HG03565 (cell line): ENCODE measurements at regions not wholly inside any gene's neighbourhood (a gene's known extent, or its start where the extent isn't known, plus 50 kb on each side); places are given as distances from the start of the nearest gene placed in this dataset.

Experiments
- ATAC-seq: cut with Tn5 transposase; IDR thresholded peaks from one replicate; pipeline ENCODE4 v1.9.1; 2021; ENCODE audit warnings: mild to moderate bottlenecking, moderate library complexity; ENCODE audit not compliant: unreplicated experiment

DNA sequence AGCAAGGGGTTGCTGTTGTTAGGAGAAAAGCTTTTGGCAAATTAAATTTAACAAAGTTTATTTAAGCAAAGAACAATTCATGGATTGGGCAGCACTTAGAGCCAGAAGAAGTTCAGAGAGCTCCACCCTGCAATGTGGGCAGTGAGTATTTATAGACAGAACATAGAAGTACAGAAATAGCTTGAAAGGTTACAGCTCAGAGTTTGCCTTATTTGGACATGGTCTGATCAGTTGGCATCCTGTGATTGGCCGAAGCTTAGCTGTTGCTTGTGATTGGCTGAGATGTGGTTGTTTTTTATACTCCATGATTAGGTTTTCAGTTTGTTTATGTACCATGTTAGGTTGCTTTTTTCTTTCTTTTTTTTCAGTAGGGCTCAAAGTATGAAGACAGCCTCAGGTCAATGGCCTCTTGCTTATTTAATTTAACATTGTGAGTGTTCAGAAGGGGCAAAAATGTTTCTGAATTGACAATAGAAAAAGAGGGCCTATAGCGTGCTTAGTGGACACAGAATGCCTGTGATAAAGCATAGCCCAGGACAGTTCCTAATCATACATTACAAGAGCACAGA, 293.8 kb downstream of the IGSF11 start:
- no peak for ATAC-seq

DNA sequence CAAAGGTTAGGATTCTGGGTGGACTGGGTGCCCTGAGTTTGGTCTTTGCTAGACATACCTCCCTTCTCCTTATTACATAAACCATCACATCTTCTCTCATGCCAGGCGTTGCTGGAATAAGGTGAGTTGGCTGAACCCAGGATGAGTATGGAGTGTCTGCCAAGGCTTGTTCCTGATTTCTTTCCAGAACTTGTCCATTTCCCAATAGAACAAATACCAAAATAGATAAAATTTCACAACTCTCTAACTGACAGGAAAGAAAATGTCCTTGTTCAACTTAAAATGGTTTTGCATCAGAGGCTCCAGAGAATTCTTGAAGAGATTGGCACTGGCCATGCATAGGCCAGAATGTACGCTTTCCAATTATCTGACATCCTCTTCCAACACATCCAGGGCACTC, 291.9 kb downstream of the IGSF11 start:
- no peak for ATAC-seq

DNA sequence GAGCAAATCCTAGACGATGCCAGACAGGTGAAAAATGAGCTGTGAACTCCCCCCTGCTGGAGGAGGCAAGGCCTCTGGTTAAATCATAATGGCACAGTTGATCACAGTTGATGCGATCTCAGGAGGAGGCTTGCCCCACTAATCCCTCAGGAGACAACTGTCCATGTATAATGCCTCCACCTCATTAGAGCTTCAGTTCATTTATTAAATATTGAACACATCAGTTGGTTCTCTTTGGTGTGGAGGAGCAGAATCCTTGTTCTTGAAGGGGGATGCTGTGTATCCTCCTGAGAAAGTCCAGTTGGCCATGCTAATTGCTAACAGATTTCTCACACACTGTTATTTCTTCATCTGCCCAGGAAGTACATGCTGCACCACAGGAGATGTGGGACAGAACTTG, 290.5 kb downstream of the IGSF11 start:
- ATAC-seq: no peak

DNA sequence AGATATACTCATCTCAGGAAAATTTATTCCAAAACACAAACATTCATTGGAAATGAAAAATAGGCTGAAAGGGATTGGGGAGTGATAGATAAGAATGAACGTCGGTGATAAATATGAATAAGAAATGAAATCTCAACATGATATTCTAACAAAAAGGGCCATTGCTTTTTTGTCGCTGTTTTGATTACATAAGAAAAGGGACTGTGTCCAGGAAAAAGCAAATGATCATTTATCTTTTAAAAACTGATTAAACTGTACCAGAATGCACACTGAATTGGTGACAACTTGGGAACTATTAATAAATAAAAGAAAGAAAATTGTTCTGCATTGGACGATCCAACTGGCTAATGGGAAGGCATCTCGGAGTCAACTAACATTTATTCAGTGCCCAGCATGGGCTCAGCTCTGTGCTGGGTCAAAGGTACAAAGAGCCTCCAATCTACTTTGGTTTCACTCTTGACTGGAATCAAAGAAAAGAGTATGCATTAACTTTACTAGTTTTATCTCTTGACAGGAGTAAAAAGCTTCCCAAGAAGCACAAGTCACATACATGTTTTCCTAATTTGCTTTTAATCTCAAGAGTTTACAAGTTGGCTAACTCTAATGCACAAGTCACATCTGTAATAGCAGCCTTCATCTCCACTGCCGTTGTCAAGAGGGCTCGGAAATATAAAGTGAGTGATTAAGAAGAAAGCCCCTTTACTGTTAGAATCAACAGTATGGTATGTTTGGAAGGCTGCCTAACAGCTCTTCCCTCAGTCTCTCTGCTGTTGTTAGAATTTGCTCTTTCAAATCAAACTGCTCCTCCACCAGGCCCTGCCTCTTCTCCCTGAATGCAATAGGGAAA, 280.0 kb downstream of the IGSF11 start:
- no peak for ATAC-seq

DNA sequence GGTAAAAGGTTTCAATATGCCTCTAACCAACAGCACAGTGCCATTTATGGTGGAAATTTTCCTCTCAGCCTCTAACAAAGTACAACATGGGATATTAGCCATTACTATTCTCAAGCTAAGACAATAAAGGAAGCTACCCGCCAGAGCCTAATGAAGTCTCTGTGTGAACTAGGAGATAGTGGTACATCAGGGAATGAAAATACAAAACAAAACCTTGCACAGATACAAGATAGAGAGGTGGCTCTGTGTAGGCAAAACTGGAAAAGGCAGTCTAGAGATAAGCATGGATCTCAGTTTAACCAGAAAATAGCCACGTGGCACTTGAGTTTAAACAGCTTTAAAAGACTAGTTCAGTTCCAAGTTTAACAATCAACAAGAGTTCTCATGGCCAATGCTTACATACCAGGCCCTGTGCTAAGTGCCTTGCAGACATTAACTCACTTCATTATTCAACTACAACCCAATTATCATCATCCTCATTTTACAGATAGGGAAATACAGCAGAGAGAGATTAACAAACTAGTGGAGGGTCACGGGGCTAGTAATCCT, 279.3 kb downstream of the IGSF11 start:
- no peak for ATAC-seq

DNA sequence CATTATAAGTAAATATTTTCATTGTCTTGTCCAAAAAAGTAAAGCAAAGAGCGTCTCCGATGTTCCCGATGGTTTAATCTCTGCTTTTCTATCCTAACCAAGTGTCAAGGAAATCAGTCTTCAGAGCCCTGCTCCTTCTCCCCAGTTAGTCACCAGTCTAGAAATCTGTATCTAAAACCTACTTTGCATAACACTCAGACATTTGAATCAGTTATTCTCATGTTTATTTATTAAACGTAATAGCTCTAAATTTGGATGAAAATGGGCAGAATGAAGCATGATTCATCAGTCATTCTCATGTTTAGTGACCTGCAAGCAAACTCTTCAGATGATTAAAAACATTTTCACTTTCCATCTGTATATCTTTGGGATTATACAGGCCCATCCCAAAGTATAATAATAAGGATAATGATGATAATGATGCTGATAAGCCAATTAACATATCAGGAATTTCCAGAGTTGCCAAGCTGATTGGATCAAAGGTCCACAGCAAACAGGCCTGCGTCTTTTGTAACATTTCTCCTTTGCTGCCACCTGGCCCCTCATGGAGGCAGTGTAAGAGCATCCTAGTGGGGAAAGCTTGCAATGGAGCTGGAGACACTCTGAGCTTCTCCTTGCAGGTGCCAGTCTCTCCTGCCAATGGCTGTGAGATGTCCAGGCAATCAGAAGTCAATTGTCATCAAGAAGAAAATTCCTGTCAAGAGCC, 273.9 kb downstream of the IGSF11 start:
- no peak for ATAC-seq

DNA sequence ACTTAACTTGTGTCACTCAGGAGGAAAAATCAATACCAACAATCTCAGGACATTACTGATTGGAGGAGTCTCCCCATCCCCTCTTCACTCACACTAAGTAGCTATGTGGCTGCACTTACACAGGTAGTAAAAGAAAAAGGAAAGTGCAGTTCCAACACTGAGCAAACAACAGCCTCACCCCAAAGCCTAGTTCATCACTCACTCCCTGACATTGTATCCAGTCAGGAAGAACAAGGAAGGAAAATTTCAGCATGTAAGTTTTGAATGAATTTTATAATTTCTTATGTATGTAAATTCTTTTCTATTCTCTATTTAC, 273.4 kb downstream of the IGSF11 start:
- no peak for ATAC-seq

DNA sequence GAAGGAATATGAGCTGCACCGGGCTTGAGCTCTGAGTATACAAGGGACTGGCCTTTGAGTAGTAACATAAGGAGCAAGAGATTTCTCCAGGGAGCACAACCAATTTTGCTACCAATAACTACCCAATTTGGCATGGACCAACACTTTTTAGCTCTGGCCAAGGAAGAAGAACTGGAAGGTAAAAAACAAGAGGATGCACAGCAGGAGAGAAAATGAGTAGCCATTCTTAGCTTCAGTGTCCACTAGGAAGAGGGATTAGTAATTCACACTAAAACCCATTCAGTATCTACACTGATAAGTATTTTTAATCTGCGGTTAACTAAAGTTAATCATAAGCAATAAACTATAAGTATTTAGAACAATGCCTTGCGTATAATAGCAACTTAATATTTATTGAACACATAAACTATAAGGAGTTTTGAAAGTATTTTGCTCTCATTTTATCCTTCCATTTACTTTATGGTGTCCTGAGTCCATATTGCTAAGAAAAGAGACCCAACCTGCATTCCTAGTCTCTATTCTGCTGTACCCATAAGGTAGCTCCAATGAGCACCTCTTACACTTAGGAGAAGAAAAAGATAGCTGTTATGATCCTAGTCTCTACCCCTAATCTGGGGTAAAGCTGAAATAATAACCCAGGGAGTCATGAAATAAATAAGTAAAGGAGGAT, 268.9 kb downstream of the IGSF11 start:
- no peak for ATAC-seq

DNA sequence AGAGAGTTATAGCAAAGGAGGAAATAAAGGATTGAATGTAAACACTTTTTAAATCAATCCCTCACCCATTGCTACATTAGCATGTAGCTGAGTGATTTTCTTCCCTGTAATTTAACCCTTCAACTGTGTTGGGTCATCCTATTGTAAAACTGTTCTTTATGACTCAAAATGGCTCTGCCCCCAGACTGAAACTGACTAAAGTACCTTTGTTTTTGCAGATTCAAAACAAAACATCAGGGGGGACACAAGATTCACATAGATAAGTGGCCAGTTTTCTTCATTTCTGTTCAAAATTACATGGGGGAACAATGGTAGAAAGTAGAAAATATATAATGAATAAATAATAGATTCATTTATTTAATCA, 268.4 kb downstream of the IGSF11 start:
- ATAC-seq: no peak

DNA sequence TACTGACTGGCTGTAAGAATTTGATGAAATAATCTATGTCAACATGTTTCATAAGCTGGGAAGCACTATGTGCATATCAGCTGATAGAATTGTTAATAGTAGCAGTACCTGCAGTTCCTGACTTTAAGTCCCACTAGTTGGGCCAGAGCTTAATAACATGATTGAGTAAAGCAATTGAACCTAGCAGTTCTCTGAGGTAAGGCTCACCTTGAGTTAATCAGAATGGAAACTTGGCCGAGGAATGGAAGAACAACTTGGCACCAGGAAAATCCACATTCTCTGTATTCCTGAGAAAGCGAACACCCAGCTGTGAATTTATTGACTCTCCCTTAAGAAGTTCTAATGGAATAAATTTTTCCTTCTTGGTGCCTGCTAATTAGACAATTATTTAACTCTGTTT, 262.6 kb downstream of the IGSF11 start:
- no peak for ATAC-seq

DNA sequence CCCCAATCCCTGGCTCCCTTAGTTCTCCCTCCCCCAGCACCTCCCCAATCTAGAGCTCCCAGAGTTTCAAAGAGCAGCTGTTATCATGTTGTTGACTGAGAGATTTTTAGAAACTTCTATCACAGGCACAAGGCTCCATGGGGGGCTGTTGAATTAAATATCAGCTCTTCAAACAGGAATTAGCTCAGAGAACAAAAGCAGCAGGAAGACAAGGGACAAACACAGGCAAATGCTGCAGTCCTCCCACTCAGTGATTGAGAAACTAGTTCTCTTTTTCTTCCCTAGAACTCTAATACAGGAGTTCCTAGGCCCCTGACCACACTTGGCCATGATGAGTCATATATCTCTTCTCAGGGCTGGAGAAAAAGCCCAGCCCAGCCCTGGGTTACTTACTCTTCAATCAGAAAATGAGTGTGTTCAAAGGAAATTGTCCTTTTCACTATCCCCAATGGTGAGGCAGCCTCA, 262.1 kb downstream of the IGSF11 start:
- ATAC-seq: peak; percentile 97

DNA sequence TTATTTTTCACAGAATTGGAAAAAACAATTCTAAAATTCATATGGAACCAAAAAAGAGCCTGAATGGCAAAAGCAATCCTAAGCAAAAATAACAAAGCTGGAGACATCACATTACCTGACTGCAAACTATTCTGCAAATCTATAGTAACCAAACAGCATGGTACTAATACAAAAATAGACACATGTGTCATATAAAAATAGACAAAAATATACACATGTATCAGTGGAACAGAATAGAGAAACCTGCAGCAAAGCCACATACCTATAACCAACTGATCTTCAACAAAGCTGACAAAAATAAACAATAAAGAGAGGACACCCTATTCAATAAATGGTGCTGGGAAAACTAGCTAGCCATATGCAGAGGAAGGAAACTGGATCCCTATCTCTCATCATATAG, 259.6 kb downstream of the IGSF11 start:
- ATAC-seq: no peak

DNA sequence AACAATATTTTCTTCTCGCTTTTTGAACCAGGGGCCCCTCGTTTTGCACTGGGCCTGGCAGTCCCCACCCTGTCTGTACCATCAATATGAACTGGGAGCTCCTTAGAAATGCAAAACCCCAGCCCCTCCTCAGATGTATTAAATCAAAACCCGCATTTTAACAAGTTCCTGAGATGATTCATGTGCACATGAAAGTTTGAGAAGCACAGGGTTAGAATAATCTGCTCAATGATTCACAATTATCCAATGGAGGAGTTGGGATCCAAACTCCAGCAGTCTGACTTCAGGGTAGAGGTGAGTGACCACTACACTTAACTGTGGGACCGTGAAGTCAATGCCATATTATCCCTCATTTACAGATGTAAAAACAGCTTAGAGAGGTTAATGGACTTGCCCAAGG, 256.4 kb downstream of the IGSF11 start:
- ATAC-seq: no peak

DNA sequence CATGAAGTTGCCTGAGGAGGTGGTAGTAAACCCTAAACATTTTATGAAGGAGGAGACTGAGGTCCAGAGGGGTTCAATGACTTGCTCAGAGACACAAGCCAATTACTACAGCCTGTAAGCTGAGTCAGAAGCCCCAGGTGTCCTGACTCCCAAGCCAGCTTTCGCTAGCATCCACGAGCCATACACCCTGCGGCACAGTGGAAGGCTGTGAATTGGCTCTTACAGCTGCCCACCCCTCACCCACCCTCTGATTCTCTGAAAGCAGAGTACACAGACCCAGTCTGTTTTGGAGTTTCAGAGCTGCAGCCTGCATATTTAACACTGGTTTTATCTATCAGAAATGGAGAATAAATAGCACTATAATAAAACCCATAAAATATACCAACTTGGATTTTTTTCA, 253.4 kb downstream of the IGSF11 start:
- no peak for ATAC-seq

DNA sequence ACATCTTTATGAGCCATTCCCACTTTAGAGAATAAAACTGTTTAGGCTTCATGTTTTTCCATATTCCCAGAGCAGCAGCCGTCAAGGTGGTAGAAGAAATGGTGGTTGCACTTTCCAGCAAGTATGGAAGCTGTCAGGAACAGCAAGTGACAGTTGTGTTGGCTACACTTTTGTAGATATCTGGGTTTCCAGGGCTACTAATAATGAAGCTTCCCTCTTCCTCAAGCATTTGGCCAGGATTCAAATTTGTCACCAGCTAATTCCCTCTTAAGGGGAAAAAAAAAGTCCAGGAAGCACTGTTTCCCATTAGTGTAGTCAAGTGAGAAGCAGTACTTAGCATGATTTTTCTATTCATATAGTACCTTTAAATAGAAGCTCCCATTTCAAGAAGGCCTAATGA, 252.8 kb downstream of the IGSF11 start:
- ATAC-seq: no peak

DNA sequence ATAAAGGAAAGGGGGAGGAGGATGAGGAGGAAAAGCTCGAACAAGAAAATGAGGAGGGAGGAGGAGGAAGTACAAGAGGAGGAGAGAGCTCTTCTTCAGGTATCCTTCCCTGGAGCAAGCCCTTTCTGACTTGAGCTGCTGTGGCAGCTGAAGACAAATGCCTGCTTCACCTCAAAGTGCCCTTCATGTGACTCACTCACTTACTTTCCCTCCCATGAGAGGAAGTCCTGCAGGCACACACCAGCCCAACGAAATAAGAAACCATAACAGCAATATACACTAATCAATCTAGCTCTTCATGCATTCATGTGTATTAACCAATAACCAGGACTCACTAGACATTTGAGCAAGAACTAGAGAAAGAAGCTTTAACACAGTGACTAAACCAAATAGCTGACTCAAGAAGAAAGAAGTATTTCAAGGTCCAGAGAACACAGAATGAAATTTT, 251.9 kb downstream of the IGSF11 start:
- ATAC-seq: peak; percentile 97

DNA sequence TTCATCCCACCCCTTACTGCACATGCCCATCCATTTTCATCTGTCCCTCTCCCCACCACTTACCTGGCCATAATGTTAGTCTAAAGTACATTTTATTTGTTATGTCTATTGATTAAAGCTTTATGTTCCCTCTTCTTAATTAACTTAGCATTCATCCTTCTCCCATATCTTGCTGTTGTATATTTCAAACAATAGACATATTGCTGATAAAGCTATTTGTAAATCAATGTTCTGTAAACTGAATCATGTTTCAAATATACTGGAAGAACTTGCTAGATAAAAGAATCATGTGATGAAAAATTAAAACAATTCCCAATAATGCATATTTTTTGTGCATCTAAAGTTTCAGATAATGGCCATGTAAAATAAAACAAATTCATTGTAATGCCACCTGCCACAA, 249.2 kb downstream of the IGSF11 start:
- no peak for ATAC-seq

DNA sequence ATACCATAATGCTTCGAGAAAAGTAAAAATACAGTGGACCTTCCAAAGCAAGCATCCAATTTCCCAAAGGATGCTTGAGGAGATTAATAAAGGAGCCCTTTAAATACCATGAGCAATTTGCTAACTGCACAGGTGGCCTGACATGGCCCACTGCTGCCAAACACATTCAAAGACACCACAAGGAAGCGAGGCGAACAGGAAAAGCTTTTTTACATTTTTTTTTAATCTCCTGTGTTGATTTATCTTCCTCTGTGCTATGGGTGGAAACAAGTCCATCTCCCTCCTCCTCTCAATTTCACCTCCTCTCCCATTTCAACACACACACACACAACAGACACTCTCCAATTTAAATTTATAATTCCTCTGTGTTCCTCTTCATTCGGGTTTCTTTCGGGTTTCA, 243.4 kb downstream of the IGSF11 start:
- no peak for ATAC-seq

DNA sequence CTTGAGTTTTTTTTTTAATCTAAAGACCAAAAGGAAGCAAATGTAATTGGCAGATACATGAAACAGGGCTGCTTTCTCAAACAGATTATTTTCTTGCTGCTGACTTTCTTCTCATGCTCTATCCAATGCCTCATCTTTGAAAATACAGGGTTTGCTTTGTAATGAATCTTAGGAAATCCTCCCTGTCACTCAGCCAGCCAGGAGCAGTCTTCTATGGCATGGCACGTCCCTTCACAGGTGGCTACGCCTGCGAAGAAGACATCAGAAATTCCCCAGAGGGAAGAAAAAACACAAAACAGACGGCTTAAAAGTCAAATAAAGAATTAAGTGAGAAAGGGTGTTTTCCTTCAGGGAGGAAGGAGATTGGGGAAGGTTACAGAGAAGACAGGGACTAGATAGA, 242.5 kb downstream of the IGSF11 start:
- no peak for ATAC-seq

DNA sequence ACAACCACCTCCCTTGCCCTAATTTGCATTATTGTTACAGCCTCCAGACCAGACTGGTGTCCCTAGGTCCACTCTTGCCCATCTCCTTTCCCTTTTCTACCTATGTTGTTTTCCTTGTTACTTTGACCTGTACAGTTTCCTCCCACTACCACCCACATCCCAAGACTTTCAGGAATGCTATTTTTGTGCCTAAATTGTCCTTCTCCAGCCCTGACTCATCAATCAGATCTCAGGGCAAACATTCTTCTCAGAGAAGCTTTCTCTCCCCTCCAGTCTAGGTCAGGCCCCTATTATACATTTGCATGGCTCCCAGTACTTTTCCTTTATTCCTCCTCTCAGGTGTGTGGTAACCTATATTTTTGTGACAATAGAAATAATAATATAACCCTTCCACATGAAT, 241.5 kb downstream of the IGSF11 start:
- ATAC-seq: no peak

DNA sequence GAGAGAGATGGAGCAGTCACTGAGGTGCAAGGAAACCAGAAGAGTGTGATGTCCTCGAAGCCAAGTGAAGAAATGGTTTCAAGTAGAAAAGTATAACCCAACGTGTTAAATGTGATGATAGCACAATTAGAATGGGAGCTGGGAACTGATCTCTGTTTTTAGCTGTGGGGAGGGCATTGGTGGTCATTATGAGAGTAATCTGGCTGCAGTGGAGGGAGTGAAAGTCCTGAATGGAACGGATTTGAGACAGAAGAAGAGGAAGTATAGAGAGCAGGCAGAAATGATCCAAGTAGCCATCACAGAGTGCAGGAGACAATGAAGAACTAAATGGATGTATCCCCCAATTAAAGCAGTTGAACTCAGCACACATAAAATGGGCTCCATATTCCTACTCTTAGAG, 235.3 kb downstream of the IGSF11 start:
- no peak for ATAC-seq
